Smooth muscle cell (in vitro differentiated cells): ENCODE measurements at regions not wholly inside any gene's neighbourhood (a gene's known extent, or its start where the extent isn't known, plus 50 kb on each side); places are given as distances from the start of the nearest gene placed in this dataset.

Source experiments
- DNase-seq: peaks from one replicate; lab custom pipeline; 2025; ENCODE audit not compliant: unreplicated experiment; lab: John Stamatoyannopoulos, UW
- H2AFZ ChIP-seq: fragments of 200-600 bp; sonication (generic); 2 replicates; pipeline ENCODE4 v1.6.0; 2016; ENCODE audit warnings: antibody characterized with exemption, low read depth, mild to moderate bottlenecking
- H3F3A ChIP-seq: fragments of 200-600 bp; sonication (generic); 2 replicates; pipeline ENCODE4 v1.6.0; 2017; ENCODE audit warnings: antibody characterized with exemption, low read depth
- H3K27ac ChIP-seq: fragments of 200-600 bp; sonication (generic); 2 replicates; pipeline ENCODE4 v1.5.1; 2016; ENCODE audit warnings: low read depth, mild to moderate bottlenecking
- H3K27me3 ChIP-seq: fragments of 200-600 bp; sonication (generic); 2 replicates; pipeline ENCODE4 v1.6.1; 2016; ENCODE audit warnings: low read depth, mild to moderate bottlenecking
- H3K36me3 ChIP-seq: fragments of 200-600 bp; sonication (generic); 2 replicates; pipeline ENCODE4 v1.5.1; 2016; ENCODE audit warnings: low read depth
- H3K4me1 ChIP-seq: fragments of 200-600 bp; sonication (generic); 2 replicates; pipeline ENCODE4 v1.5.1; 2016; ENCODE audit warnings: low read depth
- H3K4me2 ChIP-seq: fragments of 200-600 bp; sonication (generic); 2 replicates; pipeline ENCODE4 v1.6.0; 2016; ENCODE audit warnings: mild to moderate bottlenecking
- H3K4me3 ChIP-seq: fragments of 200-600 bp; sonication (generic); 2 replicates; pipeline ENCODE4 v1.5.1; 2016; ENCODE audit warnings: mild to moderate bottlenecking
- H3K79me2 ChIP-seq: fragments of 200-600 bp; sonication (generic); 2 replicates; pipeline ENCODE4 v1.6.0; 2016; ENCODE audit warnings: low read depth, mild to moderate bottlenecking
- H3K9ac ChIP-seq: fragments of 200-600 bp; sonication (generic); 2 replicates; pipeline ENCODE4 v1.6.0; 2016; ENCODE audit warnings: low read depth
- H3K9me3 ChIP-seq: fragments of 200-600 bp; sonication (generic); replicated peaks from 2 replicates; pipeline ENCODE4 v1.5.1; 2016; ENCODE audit warnings: low read depth
- H4K20me1 ChIP-seq: fragments of 200-600 bp; sonication (generic); 2 replicates; pipeline ENCODE4 v1.6.0; 2016; ENCODE audit warnings: low read depth
- WGBS: methylation state at CpG from one replicate; pipeline ENCODE4 v1.1.7; 2016; ENCODE audit warnings: low lambda C conversion rate; 5-methylcytosine and 5-hydroxymethylcytosine counted together
- TF ChIP-seq, protein P1 (sequence below): fragments of 200-600 bp; sonication (generic); IDR thresholded peaks from 2 replicates; pipeline ENCODE4 v1.5.1; 2017; ENCODE audit warnings: borderline replicate concordance, mild to moderate bottlenecking, antibody characterized with exemption; ENCODE audit not compliant: insufficient read depth, poor library complexity, severe bottlenecking

DNA sequence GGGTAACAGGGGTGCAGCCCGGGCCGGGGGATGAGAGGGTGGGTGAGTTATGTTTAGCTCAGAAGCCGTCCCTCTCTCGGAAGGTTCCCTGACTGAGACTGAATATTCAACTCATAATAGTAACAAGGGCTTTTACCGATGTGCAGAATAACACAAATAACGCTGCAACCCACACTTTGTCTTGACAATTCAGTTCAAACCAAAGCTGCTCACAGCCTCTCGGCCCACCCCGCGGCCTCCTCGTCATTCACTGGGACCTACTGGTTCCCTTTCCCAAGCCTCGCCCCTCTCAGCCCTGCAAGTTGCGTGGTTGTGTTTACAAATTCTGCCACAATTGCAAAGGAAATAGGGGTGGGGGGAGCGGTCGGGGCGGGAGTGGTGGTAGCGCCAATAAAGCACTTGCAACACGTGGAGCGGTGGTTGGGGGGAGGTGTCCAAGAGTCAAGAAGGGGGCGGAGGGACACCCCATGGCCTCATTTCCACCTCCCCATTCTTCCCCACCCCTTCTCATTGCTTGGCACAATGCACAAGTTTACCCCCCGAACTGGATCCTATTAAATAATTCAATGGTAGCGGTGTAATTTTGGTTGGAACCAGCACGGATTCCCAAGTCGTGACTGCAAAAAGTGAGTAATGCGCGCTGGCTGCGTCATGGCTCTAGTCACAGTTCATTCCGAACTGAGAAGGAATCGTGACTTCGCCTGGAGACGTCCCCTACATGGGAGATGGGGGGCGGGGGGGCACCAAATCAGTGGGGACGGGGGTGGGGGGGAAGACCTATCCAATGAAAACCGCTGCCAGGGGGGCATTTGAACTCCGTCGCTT, 102.0 kb upstream of the HSD17B12 start:
- Histone ChIP-seq H3K27ac (no peak overlapping the region), H3F3A (no peaks in the 10 kb centered on the region), H4K20me1 (no peaks in the 10 kb centered on the region), H3K4me2 (peak overlapping the region; percentile 98), H2AFZ (peak overlapping the region; percentile 78), H3K9me3 (no peaks in the 10 kb centered on the region), H3K4me3 (peak overlapping the region; percentile 73), H3K79me2 (no peaks in the 10 kb centered on the region), H3K4me1 (peaks cover 36% of the 10 kb centered on the region), H3K27me3 (peaks cover 90% of the 10 kb centered on the region), H3K9ac (no peak overlapping the region), H3K36me3 (no peaks in the 10 kb centered on the region)
- TF ChIP-seq, protein P1, sequence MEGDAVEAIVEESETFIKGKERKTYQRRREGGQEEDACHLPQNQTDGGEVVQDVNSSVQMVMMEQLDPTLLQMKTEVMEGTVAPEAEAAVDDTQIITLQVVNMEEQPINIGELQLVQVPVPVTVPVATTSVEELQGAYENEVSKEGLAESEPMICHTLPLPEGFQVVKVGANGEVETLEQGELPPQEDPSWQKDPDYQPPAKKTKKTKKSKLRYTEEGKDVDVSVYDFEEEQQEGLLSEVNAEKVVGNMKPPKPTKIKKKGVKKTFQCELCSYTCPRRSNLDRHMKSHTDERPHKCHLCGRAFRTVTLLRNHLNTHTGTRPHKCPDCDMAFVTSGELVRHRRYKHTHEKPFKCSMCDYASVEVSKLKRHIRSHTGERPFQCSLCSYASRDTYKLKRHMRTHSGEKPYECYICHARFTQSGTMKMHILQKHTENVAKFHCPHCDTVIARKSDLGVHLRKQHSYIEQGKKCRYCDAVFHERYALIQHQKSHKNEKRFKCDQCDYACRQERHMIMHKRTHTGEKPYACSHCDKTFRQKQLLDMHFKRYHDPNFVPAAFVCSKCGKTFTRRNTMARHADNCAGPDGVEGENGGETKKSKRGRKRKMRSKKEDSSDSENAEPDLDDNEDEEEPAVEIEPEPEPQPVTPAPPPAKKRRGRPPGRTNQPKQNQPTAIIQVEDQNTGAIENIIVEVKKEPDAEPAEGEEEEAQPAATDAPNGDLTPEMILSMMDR, result no peak
- DNase-seq, result no peak
- 7% methylated on average over 32 of the region's 35 CpGs for WGBS

DNA sequence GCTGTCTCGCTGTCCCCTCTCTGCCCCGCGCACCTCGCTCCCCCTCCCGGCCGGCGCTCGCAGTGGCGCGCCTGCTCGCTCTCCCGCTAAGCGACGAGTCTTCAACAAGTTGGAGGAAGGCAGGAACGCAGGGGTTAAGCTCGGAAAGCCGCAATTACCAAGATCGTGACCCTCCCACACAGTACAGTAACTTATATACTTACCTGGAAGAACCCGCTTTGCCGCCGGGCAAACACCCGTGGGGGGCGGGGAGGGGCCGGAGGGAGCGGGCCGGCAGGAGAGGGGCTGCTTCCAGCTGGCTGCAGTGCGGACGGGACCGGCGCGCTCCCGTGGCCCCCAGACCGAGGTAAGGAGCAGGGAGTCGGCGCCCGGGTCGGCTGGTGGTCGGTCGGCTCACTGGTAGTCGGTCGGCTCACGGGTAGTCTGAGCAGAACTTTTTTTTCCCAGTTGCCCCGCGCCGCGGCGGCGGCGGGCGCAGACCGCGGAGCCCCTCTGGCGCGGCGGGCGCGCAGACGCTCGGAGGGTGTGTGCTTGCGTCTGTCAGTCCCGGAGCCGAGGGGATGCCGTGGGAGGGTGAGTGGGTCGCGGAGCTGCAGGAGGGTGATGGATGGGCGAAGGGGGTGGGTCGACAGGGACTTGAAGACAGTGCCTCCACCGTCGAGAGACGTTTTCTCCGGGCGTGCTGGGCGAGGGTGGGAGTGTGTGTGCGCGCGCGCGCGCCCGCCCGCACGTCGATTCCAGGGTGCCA, 101.2 kb upstream of the HSD17B12 start:
- peak overlapping the region; percentile 73 for H3K4me3 ChIP-seq
- H2AFZ ChIP-seq, result peak overlapping the region; percentile 78
- TF ChIP-seq, protein P1, result peak; percentile 32
- no peak overlapping the region for H3K27ac ChIP-seq
- 1% methylated on average over 65 of the region's 83 CpGs for WGBS
- peak overlapping the region; percentile 98 for H3K4me2 ChIP-seq
- no peaks in the 10 kb centered on the region for H4K20me1 ChIP-seq
- DNase-seq, result peak; percentile 23
- no peaks in the 10 kb centered on the region for H3K79me2 ChIP-seq
- peaks cover 36% of the 10 kb centered on the region for H3K4me1 ChIP-seq
- H3K27me3 ChIP-seq, result peaks cover 91% of the 10 kb centered on the region
- no peaks in the 10 kb centered on the region for H3F3A ChIP-seq
- no peak overlapping the region for H3K9ac ChIP-seq
- no peaks in the 10 kb centered on the region for H3K36me3 ChIP-seq
- H3K9me3 ChIP-seq, result no peaks in the 10 kb centered on the region

DNA sequence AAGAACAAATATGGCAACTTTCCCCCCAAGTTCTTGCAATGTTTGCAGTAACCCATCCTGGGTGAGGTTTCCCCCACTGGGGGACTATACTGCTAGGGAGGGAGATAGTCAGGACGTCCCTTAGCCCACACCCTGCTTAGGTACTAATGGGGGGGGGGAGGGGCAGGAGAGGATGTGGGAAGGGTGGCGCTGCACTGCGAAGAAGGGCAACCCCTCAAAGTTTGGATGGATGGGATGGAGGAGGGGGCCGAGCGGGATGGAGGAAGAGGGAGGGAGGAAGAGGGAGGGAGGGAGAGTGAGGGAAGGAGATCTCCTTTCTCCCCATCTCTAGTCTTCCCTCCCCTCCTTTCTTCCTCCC, 100.6 kb upstream of the HSD17B12 start:
- TF ChIP-seq, protein P1, result no peak
- Histone ChIP-seq H3K27me3 (peaks cover 91% of the 10 kb centered on the region), H3K36me3 (no peaks in the 10 kb centered on the region), H2AFZ (no peak overlapping the region), H3K9ac (no peak overlapping the region), H4K20me1 (no peaks in the 10 kb centered on the region), H3K79me2 (no peaks in the 10 kb centered on the region), H3K9me3 (no peaks in the 10 kb centered on the region), H3K4me3 (peak overlapping the region; percentile 73), H3K4me1 (peaks cover 31% of the 10 kb centered on the region), H3K4me2 (peak overlapping the region; percentile 98), H3K27ac (no peak overlapping the region), H3F3A (no peaks in the 10 kb centered on the region)
- no peak for DNase-seq
- 4% methylated on average over 3 of the region's 5 CpGs for WGBS
